ENCODE measurements at regions not wholly inside any gene's neighbourhood (a gene's known extent, or its start where the extent isn't known, plus 50 kb on each side); places are given as distances from the start of the nearest gene placed in this dataset.

DNA sequence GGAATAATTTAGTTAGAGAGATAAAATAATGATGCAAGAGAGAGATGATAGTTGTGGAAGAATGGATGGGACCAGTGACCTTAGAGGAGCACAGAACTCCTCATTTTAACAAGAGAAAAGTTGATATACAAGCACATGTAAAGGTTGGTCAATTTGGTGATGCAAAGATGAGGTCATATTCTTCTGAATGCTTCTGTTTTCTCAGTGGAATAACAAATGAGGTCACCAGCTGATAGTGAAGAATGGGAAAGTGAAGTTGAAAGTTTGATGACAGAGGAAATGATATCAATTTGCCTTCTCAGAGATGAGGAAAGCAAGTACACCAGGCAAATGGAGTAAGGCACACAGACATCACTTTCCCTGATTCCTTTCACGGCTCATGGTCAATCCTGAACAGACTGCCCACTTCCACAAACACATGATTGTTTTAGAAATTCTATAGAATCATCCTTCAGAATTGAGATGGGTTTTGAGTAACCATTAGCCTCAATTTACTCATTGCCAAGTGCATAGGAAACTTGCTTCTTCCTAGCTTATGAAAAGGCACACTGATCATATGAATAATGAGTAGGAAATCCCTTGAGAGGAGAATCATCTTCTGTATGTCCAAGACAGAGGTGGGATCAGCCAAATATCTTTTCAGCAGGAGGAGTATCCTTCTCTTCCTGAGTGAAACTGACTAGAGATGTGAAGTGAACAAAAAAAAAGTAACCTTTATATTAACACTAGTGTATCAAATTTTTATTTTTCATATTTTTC lies 82.4 kb upstream of the TCF21 start:
- TF ChIP-seq, protein P1, sequence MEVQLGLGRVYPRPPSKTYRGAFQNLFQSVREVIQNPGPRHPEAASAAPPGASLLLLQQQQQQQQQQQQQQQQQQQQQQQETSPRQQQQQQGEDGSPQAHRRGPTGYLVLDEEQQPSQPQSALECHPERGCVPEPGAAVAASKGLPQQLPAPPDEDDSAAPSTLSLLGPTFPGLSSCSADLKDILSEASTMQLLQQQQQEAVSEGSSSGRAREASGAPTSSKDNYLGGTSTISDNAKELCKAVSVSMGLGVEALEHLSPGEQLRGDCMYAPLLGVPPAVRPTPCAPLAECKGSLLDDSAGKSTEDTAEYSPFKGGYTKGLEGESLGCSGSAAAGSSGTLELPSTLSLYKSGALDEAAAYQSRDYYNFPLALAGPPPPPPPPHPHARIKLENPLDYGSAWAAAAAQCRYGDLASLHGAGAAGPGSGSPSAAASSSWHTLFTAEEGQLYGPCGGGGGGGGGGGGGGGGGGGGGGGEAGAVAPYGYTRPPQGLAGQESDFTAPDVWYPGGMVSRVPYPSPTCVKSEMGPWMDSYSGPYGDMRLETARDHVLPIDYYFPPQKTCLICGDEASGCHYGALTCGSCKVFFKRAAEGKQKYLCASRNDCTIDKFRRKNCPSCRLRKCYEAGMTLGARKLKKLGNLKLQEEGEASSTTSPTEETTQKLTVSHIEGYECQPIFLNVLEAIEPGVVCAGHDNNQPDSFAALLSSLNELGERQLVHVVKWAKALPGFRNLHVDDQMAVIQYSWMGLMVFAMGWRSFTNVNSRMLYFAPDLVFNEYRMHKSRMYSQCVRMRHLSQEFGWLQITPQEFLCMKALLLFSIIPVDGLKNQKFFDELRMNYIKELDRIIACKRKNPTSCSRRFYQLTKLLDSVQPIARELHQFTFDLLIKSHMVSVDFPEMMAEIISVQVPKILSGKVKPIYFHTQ (CRISPR knock-in tag; IDR thresholded peaks at IDR 0.05) = no peak
- TF ChIP-seq NFATC4 (CRISPR knock-in tag; IDR thresholded peaks at IDR 0.05) (no peak), ZNF423 (CRISPR knock-in tag; IDR thresholded peaks at IDR 0.05) (no peak)
- H3K4me1 Mint-ChIP-seq = no peaks in the 10 kb centered on the region
- no peak overlapping the region for H3K4me3 Mint-ChIP-seq
- peaks cover 24% of the 10 kb centered on the region for H3K9me3 Mint-ChIP-seq
- no peak for ATAC-seq
- CTCF ChIA-PET = interaction anchor here (1.0 kb wide), 1 partner anchor 31 kb away, joined by 4 read pairs; no protein-coding TSS in a partner anchor
- peaks cover 10% of the 10 kb centered on the region for H3K36me3 Mint-ChIP-seq
- no peak overlapping the region for H3K27ac Mint-ChIP-seq
- DNase-seq (ENCODE audit: low spot score) = no peak
- peaks cover 3% of the 10 kb centered on the region; the same call in 1 of the 2 replicates for H3K27me3 Mint-ChIP-seq (ENCODE audit: low read depth)
- POLR2A ChIA-PET = no interaction called here

DNA sequence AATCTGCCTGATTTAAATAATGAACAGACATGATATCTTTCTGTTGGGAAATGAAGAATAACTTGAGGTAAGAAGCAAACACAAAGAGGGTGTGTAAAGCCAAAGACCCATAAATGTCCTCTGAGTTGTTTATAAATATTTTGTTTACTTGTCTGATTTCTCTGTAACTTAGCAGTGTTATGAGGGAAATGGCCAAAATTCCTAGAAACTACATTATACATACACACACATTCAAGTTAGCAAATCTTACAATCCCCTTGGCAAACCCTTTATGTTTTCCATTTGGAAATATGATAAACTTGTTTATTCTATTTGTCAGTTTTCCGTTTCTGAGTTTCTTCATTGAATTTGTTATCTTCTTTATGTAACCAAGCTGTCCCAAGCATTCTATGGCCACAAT lies 81.4 kb upstream of the TCF21 start:
- TF ChIP-seq FOXP1 (CRISPR knock-in tag; IDR thresholded peaks at IDR 0.05; ENCODE audit: borderline replicate concordance) = no peak
- TF ChIP-seq, protein P2, sequence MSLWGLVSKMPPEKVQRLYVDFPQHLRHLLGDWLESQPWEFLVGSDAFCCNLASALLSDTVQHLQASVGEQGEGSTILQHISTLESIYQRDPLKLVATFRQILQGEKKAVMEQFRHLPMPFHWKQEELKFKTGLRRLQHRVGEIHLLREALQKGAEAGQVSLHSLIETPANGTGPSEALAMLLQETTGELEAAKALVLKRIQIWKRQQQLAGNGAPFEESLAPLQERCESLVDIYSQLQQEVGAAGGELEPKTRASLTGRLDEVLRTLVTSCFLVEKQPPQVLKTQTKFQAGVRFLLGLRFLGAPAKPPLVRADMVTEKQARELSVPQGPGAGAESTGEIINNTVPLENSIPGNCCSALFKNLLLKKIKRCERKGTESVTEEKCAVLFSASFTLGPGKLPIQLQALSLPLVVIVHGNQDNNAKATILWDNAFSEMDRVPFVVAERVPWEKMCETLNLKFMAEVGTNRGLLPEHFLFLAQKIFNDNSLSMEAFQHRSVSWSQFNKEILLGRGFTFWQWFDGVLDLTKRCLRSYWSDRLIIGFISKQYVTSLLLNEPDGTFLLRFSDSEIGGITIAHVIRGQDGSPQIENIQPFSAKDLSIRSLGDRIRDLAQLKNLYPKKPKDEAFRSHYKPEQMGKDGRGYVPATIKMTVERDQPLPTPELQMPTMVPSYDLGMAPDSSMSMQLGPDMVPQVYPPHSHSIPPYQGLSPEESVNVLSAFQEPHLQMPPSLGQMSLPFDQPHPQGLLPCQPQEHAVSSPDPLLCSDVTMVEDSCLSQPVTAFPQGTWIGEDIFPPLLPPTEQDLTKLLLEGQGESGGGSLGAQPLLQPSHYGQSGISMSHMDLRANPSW (CRISPR knock-in tag; conservative IDR thresholded peaks at IDR 0.05; ENCODE audit: low read depth) = no peak
- no peak for TF ChIP-seq ZNF423 (CRISPR knock-in tag; IDR thresholded peaks at IDR 0.05)
- TF ChIP-seq, protein P3, sequence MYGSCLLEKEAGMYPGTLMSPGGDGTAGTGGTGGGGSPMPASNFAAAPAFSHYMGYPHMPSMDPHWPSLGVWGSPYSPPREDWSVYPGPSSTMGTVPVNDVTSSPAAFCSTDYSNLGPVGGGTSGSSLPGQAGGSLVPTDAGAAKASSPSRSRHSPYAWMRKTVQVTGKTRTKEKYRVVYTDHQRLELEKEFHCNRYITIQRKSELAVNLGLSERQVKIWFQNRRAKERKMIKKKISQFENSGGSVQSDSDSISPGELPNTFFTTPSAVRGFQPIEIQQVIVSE (CRISPR knock-in tag; IDR thresholded peaks at IDR 0.05; ENCODE audit: borderline replicate concordance) = no peak
- no peak for TF ChIP-seq ATF1 (CRISPR knock-in tag; IDR thresholded peaks at IDR 0.05)
- H3K4me1 Mint-ChIP-seq = no peaks in the 10 kb centered on the region
- ChIA-PET POLR2A (no interaction called here), CTCF (no interaction called here)
- H3K4me3 Mint-ChIP-seq = no peak overlapping the region
- H3K27ac Mint-ChIP-seq = no peak overlapping the region
- peaks cover 10% of the 10 kb centered on the region for H3K36me3 Mint-ChIP-seq
- no peak for ATAC-seq
- no peak for DNase-seq (ENCODE audit: low spot score)
- peaks cover 3% of the 10 kb centered on the region; the same call in 1 of the 2 replicates for H3K27me3 Mint-ChIP-seq (ENCODE audit: low read depth)
- peaks cover 27% of the 10 kb centered on the region for H3K9me3 Mint-ChIP-seq

DNA sequence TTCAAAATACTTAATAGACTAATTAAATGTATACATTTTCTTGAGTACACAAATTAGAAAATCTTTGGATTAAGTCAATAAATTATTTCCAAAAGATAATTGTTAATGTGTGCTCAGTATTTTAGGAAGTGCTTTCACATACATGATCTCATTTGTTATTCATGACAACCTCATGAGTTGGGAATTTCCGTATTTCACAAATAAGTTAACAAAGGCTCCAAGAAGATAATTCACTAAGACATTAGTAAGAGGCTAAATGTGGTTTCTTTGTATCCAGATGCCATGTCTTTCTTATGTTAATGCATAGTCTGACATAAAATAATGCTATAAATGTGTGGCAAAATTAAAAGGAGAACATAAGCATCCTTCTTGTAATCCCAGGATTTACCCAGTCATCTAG lies 79.5 kb upstream of the TCF21 start:
- Mint-ChIP-seq H3K27ac (no peak overlapping the region), H3K9me3 (peaks cover 32% of the 10 kb centered on the region), H3K4me3 (no peak overlapping the region), H3K4me1 (no peaks in the 10 kb centered on the region), H3K27me3 (ENCODE audit: low read depth) (peaks cover 3% of the 10 kb centered on the region; the same call in 1 of the 2 replicates), H3K36me3 (peaks cover 10% of the 10 kb centered on the region)
- no peak for ATAC-seq
- CTCF ChIA-PET = no interaction called here
- DNase-seq (ENCODE audit: low spot score) = no peak
- POLR2A ChIA-PET = no interaction called here
- TF ChIP-seq, protein P4, sequence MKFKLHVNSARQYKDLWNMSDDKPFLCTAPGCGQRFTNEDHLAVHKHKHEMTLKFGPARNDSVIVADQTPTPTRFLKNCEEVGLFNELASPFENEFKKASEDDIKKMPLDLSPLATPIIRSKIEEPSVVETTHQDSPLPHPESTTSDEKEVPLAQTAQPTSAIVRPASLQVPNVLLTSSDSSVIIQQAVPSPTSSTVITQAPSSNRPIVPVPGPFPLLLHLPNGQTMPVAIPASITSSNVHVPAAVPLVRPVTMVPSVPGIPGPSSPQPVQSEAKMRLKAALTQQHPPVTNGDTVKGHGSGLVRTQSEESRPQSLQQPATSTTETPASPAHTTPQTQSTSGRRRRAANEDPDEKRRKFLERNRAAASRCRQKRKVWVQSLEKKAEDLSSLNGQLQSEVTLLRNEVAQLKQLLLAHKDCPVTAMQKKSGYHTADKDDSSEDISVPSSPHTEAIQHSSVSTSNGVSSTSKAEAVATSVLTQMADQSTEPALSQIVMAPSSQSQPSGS (CRISPR knock-in tag; IDR thresholded peaks at IDR 0.05; ENCODE audit: borderline replicate concordance, low read depth) = no peak
- TF ChIP-seq ZNF416 (CRISPR knock-in tag; IDR thresholded peaks at IDR 0.05) (no peak), GTF2I (CRISPR knock-in tag; conservative IDR thresholded peaks at IDR 0.05) (no peak), ESRRA (CRISPR knock-in tag; IDR thresholded peaks at IDR 0.05; ENCODE audit: borderline replicate concordance) (no peak), JUN (CRISPR knock-in tag; IDR thresholded peaks at IDR 0.05) (no peak), TP53 (CRISPR knock-in tag; IDR thresholded peaks at IDR 0.05) (no peak), ZNF317 (CRISPR knock-in tag; IDR thresholded peaks at IDR 0.05; ENCODE audit: borderline replicate concordance, low read depth) (no peak)
- TF ChIP-seq, protein P5, sequence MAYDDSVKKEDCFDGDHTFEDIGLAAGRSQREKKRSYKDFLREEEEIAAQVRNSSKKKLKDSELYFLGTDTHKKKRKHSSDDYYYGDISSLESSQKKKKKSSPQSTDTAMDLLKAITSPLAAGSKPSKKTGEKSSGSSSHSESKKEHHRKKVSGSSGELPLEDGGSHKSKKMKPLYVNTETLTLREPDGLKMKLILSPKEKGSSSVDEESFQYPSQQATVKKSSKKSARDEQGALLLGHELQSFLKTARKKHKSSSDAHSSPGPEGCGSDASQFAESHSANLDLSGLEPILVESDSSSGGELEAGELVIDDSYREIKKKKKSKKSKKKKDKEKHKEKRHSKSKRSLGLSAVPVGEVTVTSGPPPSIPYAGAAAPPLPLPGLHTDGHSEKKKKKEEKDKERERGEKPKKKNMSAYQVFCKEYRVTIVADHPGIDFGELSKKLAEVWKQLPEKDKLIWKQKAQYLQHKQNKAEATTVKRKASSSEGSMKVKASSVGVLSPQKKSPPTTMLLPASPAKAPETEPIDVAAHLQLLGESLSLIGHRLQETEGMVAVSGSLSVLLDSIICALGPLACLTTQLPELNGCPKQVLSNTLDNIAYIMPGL (CRISPR knock-in tag; IDR thresholded peaks at IDR 0.05) = no peak
- TF ChIP-seq, protein P2 (CRISPR knock-in tag; conservative IDR thresholded peaks at IDR 0.05; ENCODE audit: low read depth) = no peak
